ENCODE measurements at regions not wholly inside any gene's neighbourhood (a gene's known extent, or its start where the extent isn't known, plus 50 kb on each side); places are given as distances from the start of the nearest gene placed in this dataset.

DNA sequence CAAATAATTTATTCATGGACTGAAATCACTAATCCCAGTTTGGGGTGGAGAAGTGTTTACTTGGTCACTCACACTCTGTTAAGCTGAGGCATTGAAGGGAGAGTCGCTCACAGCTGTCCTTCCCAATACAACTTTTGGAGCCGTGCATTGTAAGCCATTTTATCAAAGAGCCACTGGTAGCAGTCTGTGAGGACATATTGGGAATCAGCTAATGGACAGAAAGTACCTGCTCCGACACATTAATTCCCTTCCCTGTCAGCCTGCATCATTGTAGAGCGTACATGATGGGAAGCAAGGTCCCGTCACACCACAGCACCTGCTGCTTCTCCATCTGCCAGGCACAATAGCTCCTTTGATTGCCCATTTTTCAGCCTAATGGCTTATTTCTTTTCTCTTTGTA is 643.2 kb downstream of the SQOR start:
- SMC1A ChIA-PET (ENCODE audit: uncharacterized antibody, unreplicated experiment), result no interaction called here
- intact Hi-C loops (cut with micrococcal nuclease; ENCODE audit: unreplicated experiment), result no loop called here
- in situ Hi-C loops (cut with MboI), result no loop called here
- Histone ChIP-seq H3K79me2 (ENCODE audit: control insufficient read depth, insufficient read depth, low read length) (no peaks in the 10 kb centered on the region), H3K36me3 (ENCODE audit: control insufficient read depth in 2 of 2, insufficient read depth in 2 of 2, low read length in 1 of 2) (no peaks in the 10 kb centered on the region), H3K4me3 (no peak overlapping the region), H3K27me3 (replicated peaks in 1 of 2; ENCODE audit: control insufficient read depth in 2 of 2, insufficient read depth in 2 of 2, low read length in 1 of 2) (no peaks in the 10 kb centered on the region), H3K9ac (ENCODE audit: control insufficient read depth, insufficient read depth, low read length) (no peak overlapping the region), H3K27ac (ENCODE audit: control insufficient read depth, insufficient read depth) (no peak overlapping the region), H3K4me2 (ENCODE audit: control insufficient read depth, insufficient read depth) (no peak overlapping the region), H2AFZ (ENCODE audit: control insufficient read depth, low read depth, low read length) (no peak overlapping the region), H3K9me3 (replicated peaks; ENCODE audit: control insufficient read depth, insufficient read depth, low read length) (no peaks in the 10 kb centered on the region), H3K4me1 (ENCODE audit: control insufficient read depth, insufficient read depth, low read length) (no peaks in the 10 kb centered on the region), H4K20me1 (ENCODE audit: control insufficient read depth, insufficient read depth) (no peaks in the 10 kb centered on the region)
- 34% methylated on average over 5 of the region's 5 CpGs for WGBS (ENCODE audit: insufficient coverage, insufficient replicate concordance, low lambda C conversion rate, missing lambda C conversion rate)
- BruUV-seq (replicated peaks), result no TSS peak
- no peak for FAIRE-seq
- RAD21 ChIA-PET (ENCODE audit: unreplicated experiment), result no interaction called here
- CTCF ChIA-PET, result no interaction called here
- POLR2A ChIA-PET, result no interaction called here
- no peak for TF ChIP-seq TAF1 (IDR thresholded peaks at IDR 0.05; ENCODE audit: borderline replicate concordance, low read depth, low read length)
- no peak for TF ChIP-seq NFYA (IDR thresholded peaks at IDR 0.05; ENCODE audit: borderline replicate concordance, low read depth, low read length)
- no peak for TF ChIP-seq SIX5 (IDR thresholded peaks at IDR 0.05; ENCODE audit: low read depth, low read length, severe bottlenecking)
- TF ChIP-seq, protein P1, sequence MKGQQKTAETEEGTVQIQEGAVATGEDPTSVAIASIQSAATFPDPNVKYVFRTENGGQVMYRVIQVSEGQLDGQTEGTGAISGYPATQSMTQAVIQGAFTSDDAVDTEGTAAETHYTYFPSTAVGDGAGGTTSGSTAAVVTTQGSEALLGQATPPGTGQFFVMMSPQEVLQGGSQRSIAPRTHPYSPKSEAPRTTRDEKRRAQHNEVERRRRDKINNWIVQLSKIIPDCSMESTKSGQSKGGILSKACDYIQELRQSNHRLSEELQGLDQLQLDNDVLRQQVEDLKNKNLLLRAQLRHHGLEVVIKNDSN (IDR thresholded peaks at IDR 0.05; ENCODE audit: borderline replicate concordance, extremely low read length, insufficient read depth, low read depth, low read length), result no peak
- TF ChIP-seq BCL11A (IDR thresholded peaks at IDR 0.05; ENCODE audit: low read depth, low read length), result no peak
- no peak for TF ChIP-seq ZNF622 (IDR thresholded peaks at IDR 0.05)
- no peak for TF ChIP-seq ZSCAN29 (IDR thresholded peaks at IDR 0.05)
- DNase-seq (ENCODE audit: low read depth, low spot score), result no peak
- ATAC-seq, result no peak

DNA sequence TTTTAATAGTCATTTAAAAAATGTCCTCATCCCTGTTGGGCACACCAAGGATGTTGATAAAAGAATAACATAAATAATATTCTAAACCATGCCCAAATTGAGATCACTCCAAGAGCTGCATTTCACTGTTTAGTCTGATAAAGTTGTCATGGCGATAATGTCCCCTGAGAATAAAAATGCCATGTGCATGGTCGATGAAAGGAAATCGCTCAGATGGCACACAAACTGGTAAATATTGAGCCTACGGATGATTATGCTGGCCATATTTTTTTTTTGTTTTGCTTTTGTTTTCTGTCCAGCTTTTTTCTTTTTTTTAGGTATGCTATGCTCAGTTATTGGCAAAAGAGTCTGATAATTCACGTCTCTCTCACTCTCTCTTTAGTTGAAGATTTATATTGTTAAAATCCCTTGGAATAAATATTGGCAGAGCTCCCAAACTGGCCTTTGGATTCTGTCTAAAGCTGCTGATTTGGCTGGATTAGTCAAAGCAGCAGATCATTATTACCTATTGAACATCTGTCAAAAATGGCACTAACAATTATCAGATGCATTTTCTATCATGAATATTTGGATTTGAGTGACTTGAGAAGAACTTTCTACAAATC is 643.8 kb downstream of the SQOR start:
- no peaks in the 10 kb centered on the region for H3K27me3 ChIP-seq (replicated peaks in 1 of 2; ENCODE audit: control insufficient read depth in 2 of 2, insufficient read depth in 2 of 2, low read length in 1 of 2)
- intact Hi-C loops (cut with micrococcal nuclease; ENCODE audit: unreplicated experiment) (no loop called here), in situ Hi-C loops (cut with MboI) (no loop called here)
- no TSS peak for BruUV-seq (replicated peaks)
- no peak for ATAC-seq
- no peak overlapping the region for H2AFZ ChIP-seq (ENCODE audit: control insufficient read depth, low read depth, low read length)
- no peak overlapping the region for H3K4me3 ChIP-seq
- TF ChIP-seq POU2F2 (IDR thresholded peaks at IDR 0.05; ENCODE audit: borderline replicate concordance, low read depth, low read length), result no peak
- no peak for TF ChIP-seq RAD21 (IDR thresholded peaks at IDR 0.05; ENCODE audit: insufficient read depth, low read depth, low read length)
- no peaks in the 10 kb centered on the region for H3K9me3 ChIP-seq (replicated peaks; ENCODE audit: control insufficient read depth, insufficient read depth, low read length)
- ChIA-PET RAD21 (ENCODE audit: unreplicated experiment) (no interaction called here), SMC1A (ENCODE audit: uncharacterized antibody, unreplicated experiment) (no interaction called here), POLR2A (no interaction called here), CTCF (no interaction called here)
- no peak overlapping the region for H3K4me2 ChIP-seq (ENCODE audit: control insufficient read depth, insufficient read depth)
- no peak for FAIRE-seq
- H3K9ac ChIP-seq (ENCODE audit: control insufficient read depth, insufficient read depth, low read length), result no peak overlapping the region
- no peak overlapping the region for H3K27ac ChIP-seq (ENCODE audit: control insufficient read depth, insufficient read depth)
- H3K4me1 ChIP-seq (ENCODE audit: control insufficient read depth, insufficient read depth, low read length), result no peaks in the 10 kb centered on the region
- H3K36me3 ChIP-seq (ENCODE audit: control insufficient read depth in 2 of 2, insufficient read depth in 2 of 2, low read length in 1 of 2), result no peaks in the 10 kb centered on the region
- DNase-seq (ENCODE audit: low read depth, low spot score), result no peak
- H3K79me2 ChIP-seq (ENCODE audit: control insufficient read depth, insufficient read depth, low read length), result no peaks in the 10 kb centered on the region
- no peaks in the 10 kb centered on the region for H4K20me1 ChIP-seq (ENCODE audit: control insufficient read depth, insufficient read depth)
- WGBS (ENCODE audit: insufficient coverage, insufficient replicate concordance, low lambda C conversion rate, missing lambda C conversion rate), result 9% methylated on average over 5 of the region's 5 CpGs

All from GM12878 (cell line).